Kidney epithelial cell (primary cell): ENCODE measurements at regions not wholly inside any gene's neighbourhood (a gene's known extent, or its start where the extent isn't known, plus 50 kb on each side); places are given as distances from the start of the nearest gene placed in this dataset.

Experiments used
- DNase-seq: peaks from one replicate; pipeline ENCODE4 v3.0.0-alpha.2; 2010; ENCODE audit warnings: low read depth
- H3K27me3 ChIP-seq: 2 replicates; pipeline ENCODE4 v1.6.0; 2011; ENCODE audit warnings: low read length; ENCODE audit not compliant: control insufficient read depth, insufficient read depth
- H3K36me3 ChIP-seq: 2 replicates; pipeline ENCODE4 v1.5.1; 2011; ENCODE audit warnings: low read length; ENCODE audit not compliant: control insufficient read depth, insufficient read depth
- H3K4me3 ChIP-seq: 2 replicates; pipeline ENCODE4 v1.5.1; 2011; ENCODE audit warnings: low read depth, mild to moderate bottlenecking, control low read depth, low read length
- TF ChIP-seq, protein P1 (sequence below): IDR thresholded peaks from 2 replicates; pipeline ENCODE4 v1.5.1; 2011; ENCODE audit warnings: mild to moderate bottlenecking, moderate library complexity, low read length, control low read depth, inconsistent platforms; ENCODE audit not compliant: insufficient read depth, poor library complexity, severe bottlenecking

- TF ChIP-seq, protein P1, sequence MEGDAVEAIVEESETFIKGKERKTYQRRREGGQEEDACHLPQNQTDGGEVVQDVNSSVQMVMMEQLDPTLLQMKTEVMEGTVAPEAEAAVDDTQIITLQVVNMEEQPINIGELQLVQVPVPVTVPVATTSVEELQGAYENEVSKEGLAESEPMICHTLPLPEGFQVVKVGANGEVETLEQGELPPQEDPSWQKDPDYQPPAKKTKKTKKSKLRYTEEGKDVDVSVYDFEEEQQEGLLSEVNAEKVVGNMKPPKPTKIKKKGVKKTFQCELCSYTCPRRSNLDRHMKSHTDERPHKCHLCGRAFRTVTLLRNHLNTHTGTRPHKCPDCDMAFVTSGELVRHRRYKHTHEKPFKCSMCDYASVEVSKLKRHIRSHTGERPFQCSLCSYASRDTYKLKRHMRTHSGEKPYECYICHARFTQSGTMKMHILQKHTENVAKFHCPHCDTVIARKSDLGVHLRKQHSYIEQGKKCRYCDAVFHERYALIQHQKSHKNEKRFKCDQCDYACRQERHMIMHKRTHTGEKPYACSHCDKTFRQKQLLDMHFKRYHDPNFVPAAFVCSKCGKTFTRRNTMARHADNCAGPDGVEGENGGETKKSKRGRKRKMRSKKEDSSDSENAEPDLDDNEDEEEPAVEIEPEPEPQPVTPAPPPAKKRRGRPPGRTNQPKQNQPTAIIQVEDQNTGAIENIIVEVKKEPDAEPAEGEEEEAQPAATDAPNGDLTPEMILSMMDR: no peak
- H3K36me3 ChIP-seq: no peaks in the 10 kb centered on the region
- peaks cover 6% of the 10 kb centered on the region for H3K27me3 ChIP-seq
- no peak for DNase-seq
- no peak overlapping the region for H3K4me3 ChIP-seq
Observed at GRCh38 chr20:37598575-37599342, 71.1 kb upstream of the BLCAP start.

DNA sequence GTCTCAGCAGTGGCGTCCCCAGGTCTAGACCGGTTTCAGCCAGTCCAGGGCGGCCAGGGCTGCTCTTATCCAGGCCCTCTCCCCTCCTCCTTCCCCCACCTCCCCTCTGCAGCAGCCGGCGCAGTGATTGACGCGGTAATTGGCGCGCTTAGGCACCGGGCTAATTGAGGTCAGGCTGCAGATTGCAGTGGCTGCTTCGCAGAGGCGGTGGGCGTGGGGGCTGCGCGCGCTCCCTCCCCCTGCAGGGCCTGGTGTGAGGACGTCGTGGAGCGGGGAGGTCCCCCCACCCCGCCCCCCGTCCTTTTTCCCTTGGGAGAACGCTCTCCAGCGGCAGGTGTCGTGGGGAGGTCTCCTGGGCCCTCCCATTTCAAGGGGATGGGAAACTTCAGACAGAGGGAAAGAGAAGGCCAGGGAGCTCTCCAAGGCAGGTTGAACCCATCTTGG, 70.4 kb upstream of the BLCAP start:
- H3K27me3 ChIP-seq: peaks cover 6% of the 10 kb centered on the region
- no peaks in the 10 kb centered on the region for H3K36me3 ChIP-seq
- H3K4me3 ChIP-seq: no peak overlapping the region
- no peak for DNase-seq
- TF ChIP-seq, protein P1: no peak

DNA sequence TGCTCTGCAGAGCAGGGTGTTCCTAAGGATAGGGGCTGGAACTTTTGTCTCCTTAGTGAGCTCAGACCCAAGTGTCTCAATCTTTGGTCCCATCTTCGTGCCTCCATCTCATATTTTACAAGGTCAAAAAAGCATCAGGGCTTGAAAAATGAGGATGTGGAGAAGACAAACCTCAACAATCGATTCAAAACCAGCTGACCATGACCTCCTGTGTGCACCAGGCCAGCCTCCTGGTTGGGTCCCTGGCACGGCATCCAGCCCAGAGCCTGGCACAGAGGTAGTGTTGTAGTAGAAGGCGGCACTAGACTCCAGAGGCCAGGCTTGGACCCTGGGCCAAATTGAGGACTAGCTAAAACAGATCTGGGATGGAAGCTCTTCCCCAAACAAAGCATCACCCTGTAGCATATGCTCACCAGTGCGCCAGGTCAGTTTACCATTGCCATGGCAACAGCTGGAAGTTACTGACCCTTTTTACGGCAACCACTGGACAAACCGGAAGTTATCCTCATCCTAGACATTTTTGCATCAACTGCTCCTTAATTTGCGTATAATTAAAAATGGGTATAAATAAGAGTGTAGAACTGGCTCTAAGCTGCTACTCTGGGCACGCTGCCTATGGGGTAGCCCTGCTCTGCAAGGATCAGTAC, 69.3 kb upstream of the BLCAP start:
- DNase-seq: no peak
- no peaks in the 10 kb centered on the region for H3K36me3 ChIP-seq
- peaks cover 8% of the 10 kb centered on the region for H3K27me3 ChIP-seq
- no peak overlapping the region for H3K4me3 ChIP-seq
- TF ChIP-seq, protein P1: no peak

DNA sequence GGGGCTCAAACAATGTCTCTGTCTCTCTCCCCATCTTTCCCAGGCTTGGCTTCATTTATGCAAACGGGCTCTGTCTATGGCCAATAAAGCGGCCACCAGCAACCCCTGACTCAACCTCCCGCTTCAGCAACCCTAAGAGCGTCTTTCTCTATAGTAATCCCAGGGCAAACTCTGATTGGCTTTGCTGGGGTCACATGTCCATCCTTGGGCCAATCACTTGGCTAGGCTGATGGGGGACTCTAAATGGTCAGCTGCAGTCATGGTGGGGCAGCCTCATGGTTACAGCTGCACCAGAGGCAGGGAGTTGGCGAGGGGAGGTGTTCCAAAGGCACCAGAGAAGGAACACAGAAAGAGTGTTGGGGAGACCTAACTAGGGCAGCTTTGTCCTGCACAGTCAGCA, 68.5 kb upstream of the BLCAP start:
- peaks cover 11% of the 10 kb centered on the region for H3K27me3 ChIP-seq
- no peaks in the 10 kb centered on the region for H3K36me3 ChIP-seq
- DNase-seq: no peak
- no peak overlapping the region for H3K4me3 ChIP-seq
- TF ChIP-seq, protein P1: no peak

DNA sequence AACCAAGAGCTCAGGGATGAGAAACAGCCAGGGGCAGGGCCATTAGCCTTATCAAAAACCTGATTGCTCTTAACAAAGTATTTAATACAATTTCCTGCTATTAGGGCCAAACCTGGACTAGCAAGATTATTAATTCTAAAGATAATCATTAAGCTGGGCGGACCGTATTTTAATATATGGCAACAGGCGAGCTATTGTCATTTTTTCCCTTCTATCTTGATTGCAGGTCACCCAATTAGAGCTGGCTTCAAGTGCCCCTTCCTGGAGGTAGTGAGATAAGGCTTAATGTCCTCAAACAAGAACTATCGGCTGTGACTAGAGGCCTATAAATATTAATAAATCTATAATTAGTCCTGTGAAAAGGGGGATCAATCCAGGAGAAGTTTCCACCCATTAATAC, 66.0 kb upstream of the BLCAP start:
- no peak for DNase-seq

More for the DNA sequence above, 66.0 kb upstream of the BLCAP start:
- Histone ChIP-seq H3K27me3 (peaks cover 17% of the 10 kb centered on the region), H3K4me3 (no peak overlapping the region), H3K36me3 (no peaks in the 10 kb centered on the region)
- TF ChIP-seq, protein P1: no peak
